Colonic mucosa (tissue), 4 donors: ENCODE measurements at regions not wholly inside any gene's neighbourhood (a gene's known extent, or its start where the extent isn't known, plus 50 kb on each side); places are given as distances from the start of the nearest gene placed in this dataset.

ENCODE experiments used
- DNase-seq: peaks from one replicate; pipeline ENCODE4 v3.0.0-alpha.2; 2020
- H3K27ac ChIP-seq: fragments of 200-600 bp; one replicate; pipeline ENCODE4 v1.8.0; 2021
- H3K27me3 ChIP-seq: fragments of 200-600 bp; one replicate; pipeline ENCODE4 v1.8.0; 2021
- H3K36me3 ChIP-seq: fragments of 200-600 bp; one replicate; pipeline ENCODE4 v1.8.0; 2021
- H3K4me1 ChIP-seq: fragments of 200-600 bp; one replicate; pipeline ENCODE4 v1.8.0; 2021; ENCODE audit warnings: mild to moderate bottlenecking
- H3K4me3 ChIP-seq: fragments of 200-600 bp; one replicate; pipeline ENCODE4 v1.8.0; 2021
- H3K9ac ChIP-seq, 2 donors: one replicate each; pipeline ENCODE4 v1.7.0; 2013; ENCODE audit warnings: control low read depth in 2 of 2, low read depth in 2 of 2, low read length in 2 of 2
- H3K9me3 ChIP-seq: fragments of 200-600 bp; one replicate; pipeline ENCODE4 v1.8.0; 2021
- intact Hi-C: fragments of 100-400 bp; cut with DNase I; formaldehyde crosslinking; loops from one replicate; pipeline ENCODE4 v1.14.1; 2022
- TF ChIP-seq, protein P1 (sequence below): fragments of 200-600 bp; IDR thresholded peaks from one replicate; pipeline ENCODE4 v1.8.0; 2022; ENCODE audit warnings: antibody characterized with exemption, mild to moderate bottlenecking
- donor health status: healthy.
- donor health status: DM: no; HTN: no; CAD: no.
- donor health status: DM: no; HTN: no; CAD: no.

DNA sequence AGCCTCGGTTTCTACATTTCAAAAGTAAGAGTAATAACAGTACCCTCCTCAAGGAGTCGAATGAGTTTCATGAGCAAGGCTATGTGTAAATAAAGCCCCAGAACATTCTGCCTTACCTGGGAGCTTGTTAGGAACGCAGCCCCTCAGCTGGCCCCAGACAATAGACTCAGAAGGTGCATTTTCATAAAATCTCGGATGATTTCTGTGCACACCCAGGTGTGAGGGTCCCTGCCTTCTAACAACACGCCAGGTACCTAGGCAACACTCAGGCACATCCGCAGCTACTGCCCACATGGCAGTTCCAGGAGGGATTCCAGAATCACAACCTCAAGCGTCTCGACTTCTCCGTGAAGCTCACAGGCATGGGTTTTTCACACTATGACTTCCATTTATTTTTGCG is 226.5 kb upstream of the CDH4 start:
- no peak overlapping the region for H3K27ac ChIP-seq
- no peak for DNase-seq
- intact Hi-C loops = no loop called here
- H3K36me3 ChIP-seq = no peaks in the 10 kb centered on the region
- H3K4me1 ChIP-seq = no peaks in the 10 kb centered on the region
- no peaks in the 10 kb centered on the region for H3K27me3 ChIP-seq
- H3K9ac ChIP-seq = no peak overlapping the region
- no peaks in the 10 kb centered on the region for H3K9me3 ChIP-seq
- TF ChIP-seq, protein P1, sequence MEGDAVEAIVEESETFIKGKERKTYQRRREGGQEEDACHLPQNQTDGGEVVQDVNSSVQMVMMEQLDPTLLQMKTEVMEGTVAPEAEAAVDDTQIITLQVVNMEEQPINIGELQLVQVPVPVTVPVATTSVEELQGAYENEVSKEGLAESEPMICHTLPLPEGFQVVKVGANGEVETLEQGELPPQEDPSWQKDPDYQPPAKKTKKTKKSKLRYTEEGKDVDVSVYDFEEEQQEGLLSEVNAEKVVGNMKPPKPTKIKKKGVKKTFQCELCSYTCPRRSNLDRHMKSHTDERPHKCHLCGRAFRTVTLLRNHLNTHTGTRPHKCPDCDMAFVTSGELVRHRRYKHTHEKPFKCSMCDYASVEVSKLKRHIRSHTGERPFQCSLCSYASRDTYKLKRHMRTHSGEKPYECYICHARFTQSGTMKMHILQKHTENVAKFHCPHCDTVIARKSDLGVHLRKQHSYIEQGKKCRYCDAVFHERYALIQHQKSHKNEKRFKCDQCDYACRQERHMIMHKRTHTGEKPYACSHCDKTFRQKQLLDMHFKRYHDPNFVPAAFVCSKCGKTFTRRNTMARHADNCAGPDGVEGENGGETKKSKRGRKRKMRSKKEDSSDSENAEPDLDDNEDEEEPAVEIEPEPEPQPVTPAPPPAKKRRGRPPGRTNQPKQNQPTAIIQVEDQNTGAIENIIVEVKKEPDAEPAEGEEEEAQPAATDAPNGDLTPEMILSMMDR = no peak
- H3K4me3 ChIP-seq = no peak overlapping the region

DNA sequence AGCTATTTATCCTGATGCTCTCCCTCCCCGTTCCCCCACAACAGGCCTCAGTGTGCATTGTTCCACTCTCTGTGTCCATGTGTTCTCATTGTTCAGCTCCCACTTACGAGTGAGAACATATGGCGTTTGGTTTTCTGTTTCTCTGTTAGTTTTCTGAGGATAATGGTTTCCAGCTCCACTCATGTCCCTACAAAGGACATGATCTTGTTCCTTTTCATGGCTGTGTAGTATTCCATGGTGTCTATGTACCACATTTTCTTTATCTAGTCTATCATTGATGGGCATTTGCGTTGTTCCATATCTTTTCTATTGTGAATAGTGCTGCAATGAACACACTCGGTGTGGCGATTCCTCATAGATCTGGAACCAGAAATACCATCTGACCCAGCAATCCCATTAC is 225.9 kb upstream of the CDH4 start:
- TF ChIP-seq, protein P1 = no peak
- no peaks in the 10 kb centered on the region for H3K36me3 ChIP-seq
- H3K9me3 ChIP-seq = no peaks in the 10 kb centered on the region
- intact Hi-C loops = no loop called here
- no peak overlapping the region for H3K27ac ChIP-seq
- no peak for DNase-seq
- H3K4me3 ChIP-seq = no peak overlapping the region
- no peak overlapping the region for H3K9ac ChIP-seq
- no peaks in the 10 kb centered on the region for H3K4me1 ChIP-seq
- no peaks in the 10 kb centered on the region for H3K27me3 ChIP-seq

DNA sequence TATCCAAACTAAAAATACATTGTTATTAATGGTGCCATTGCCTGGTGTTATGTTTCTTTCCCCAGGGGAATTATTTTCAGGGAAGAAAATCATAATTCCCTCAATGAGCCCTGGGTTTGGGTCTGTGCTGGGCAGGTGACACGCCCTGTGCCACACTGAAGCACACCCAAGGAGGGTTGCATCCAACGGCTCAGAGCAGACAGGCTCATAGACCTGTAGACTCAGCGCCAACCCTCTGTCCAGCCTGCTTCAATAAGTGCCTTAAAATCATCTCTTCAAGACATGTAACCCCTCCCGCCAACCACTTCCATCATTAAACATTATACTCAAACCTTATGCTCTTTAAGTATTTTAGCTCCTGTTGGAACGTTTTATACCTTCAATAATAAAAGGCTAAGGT is 225.3 kb upstream of the CDH4 start:
- Histone ChIP-seq H3K4me1 (no peaks in the 10 kb centered on the region), H3K9ac (no peak overlapping the region), H3K36me3 (no peaks in the 10 kb centered on the region), H3K4me3 (no peak overlapping the region), H3K27me3 (no peaks in the 10 kb centered on the region), H3K27ac (no peak overlapping the region), H3K9me3 (no peaks in the 10 kb centered on the region)
- DNase-seq = no peak
- intact Hi-C loops = no loop called here
- TF ChIP-seq, protein P1 = no peak

DNA sequence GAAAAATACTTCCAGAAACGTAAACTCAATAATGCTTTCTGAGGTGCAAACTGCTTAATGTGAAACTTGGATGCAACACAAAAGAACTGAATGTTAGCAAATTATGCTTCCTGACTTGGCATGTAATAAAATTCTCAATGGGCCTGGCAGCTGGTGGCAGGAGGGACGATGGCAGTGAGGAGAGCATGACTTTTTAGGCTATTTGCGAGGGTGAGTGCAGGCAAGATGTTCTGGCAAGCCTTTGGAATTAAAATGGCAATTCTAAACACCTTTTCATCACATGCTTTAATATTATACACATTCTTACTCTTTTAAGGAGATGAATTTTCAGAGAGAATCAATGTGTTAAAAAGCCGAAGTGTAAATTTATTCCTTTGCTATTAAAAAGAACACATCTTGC is 224.8 kb upstream of the CDH4 start:
- H3K4me3 ChIP-seq = no peak overlapping the region
- no peaks in the 10 kb centered on the region for H3K9me3 ChIP-seq
- H3K27ac ChIP-seq = no peak overlapping the region
- no peaks in the 10 kb centered on the region for H3K27me3 ChIP-seq
- H3K4me1 ChIP-seq = no peaks in the 10 kb centered on the region
- H3K9ac ChIP-seq = no peak overlapping the region
- TF ChIP-seq, protein P1 = no peak
- no peaks in the 10 kb centered on the region for H3K36me3 ChIP-seq
- no peak for DNase-seq
- intact Hi-C loops = no loop called here

DNA sequence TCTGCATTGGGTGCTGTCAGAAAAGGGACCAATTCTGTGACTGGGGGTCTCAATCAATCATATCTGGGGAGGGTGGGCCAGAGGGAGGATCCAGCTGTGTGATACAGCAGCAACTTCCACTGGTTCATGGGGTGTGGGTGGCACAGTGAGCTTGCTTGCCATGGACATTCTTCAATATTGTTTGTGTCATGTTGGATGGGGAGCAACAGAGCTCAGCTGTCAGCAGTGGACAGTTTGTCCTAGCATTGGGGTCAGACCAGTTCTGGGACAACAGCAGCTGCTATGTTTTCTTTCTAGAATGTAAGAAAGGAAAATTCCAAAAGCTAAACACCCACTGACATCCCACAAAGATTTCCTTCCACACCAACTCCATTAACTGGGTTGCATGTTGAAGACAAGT is 221.9 kb upstream of the CDH4 start:
- Histone ChIP-seq H3K27ac (no peak overlapping the region), H3K27me3 (no peaks in the 10 kb centered on the region), H3K9me3 (no peaks in the 10 kb centered on the region), H3K9ac (no peak overlapping the region), H3K36me3 (no peaks in the 10 kb centered on the region), H3K4me1 (no peaks in the 10 kb centered on the region), H3K4me3 (no peak overlapping the region)
- TF ChIP-seq, protein P1 = no peak
- DNase-seq = no peak
- intact Hi-C loops = no loop called here
